Trophoblast cell (in vitro differentiated cells and primary cell): ENCODE measurements at regions not wholly inside any gene's neighbourhood (a gene's known extent, or its start where the extent isn't known, plus 50 kb on each side); places are given as distances from the start of the nearest gene placed in this dataset.
"Not testable (repeated sequence)": the region's sequence is repeated elsewhere in the genome, so short reads cannot be mapped to it uniquely, and the experiment has no call there.

ENCODE experiments used
- DNase-seq, 2 donors: peaks; one replicate each; pipeline ENCODE4 v3.0.0-alpha.2; 2016
- H2AFZ ChIP-seq: 2 replicates; pipeline ENCODE4 v1.6.1; 2013; ENCODE audit warnings: low read length, moderate library complexity, mild to moderate bottlenecking; ENCODE audit not compliant: insufficient read depth, poor library complexity
- H2AK5ac ChIP-seq: 2 replicates; pipeline ENCODE4 v1.6.1; 2013; ENCODE audit warnings: mild to moderate bottlenecking, low read length
- H2BK120ac ChIP-seq: 2 replicates; pipeline ENCODE4 v1.6.1; 2013; ENCODE audit warnings: low read length, mild to moderate bottlenecking, moderate library complexity; ENCODE audit not compliant: insufficient read depth, poor library complexity
- H2BK12ac ChIP-seq: 2 replicates; pipeline ENCODE4 v1.6.1; 2013; ENCODE audit warnings: mild to moderate bottlenecking, low read length, moderate library complexity
- H2BK5ac ChIP-seq: 2 replicates; pipeline ENCODE4 v1.6.1; 2013; ENCODE audit warnings: low read length, low read depth, moderate library complexity, mild to moderate bottlenecking; ENCODE audit not compliant: poor library complexity
- H3K14ac ChIP-seq: 2 replicates; pipeline ENCODE4 v1.6.1; 2013; ENCODE audit warnings: mild to moderate bottlenecking, low read length
- H3K18ac ChIP-seq: 2 replicates; pipeline ENCODE4 v1.6.1; 2013; ENCODE audit warnings: mild to moderate bottlenecking, low read length
- H3K23ac ChIP-seq: 2 replicates; pipeline ENCODE4 v1.6.1; 2013; ENCODE audit warnings: low read length
- H3K27ac ChIP-seq: 2 replicates; pipeline ENCODE4 v1.5.1; 2013; ENCODE audit warnings: low read depth, mild to moderate bottlenecking, inconsistent platforms, low read length, moderate library complexity
- H3K27me3 ChIP-seq: 2 replicates; pipeline ENCODE4 v1.6.1; 2013; ENCODE audit warnings: inconsistent platforms, mild to moderate bottlenecking, low read length, moderate library complexity; ENCODE audit not compliant: insufficient read depth
- H3K36me3 ChIP-seq, 2 experiments: 1 replicate in 1 of 2; 2 replicates in 1 of 2; pipeline ENCODE4 v1.6.1; 2013; ENCODE audit warnings: low read length in 2 of 2, mild to moderate bottlenecking in 2 of 2, moderate library complexity in 1 of 2; ENCODE audit not compliant: insufficient read depth in 2 of 2, control insufficient read depth in 1 of 2
- H3K4ac ChIP-seq: 2 replicates; pipeline ENCODE4 v1.6.1; 2013; ENCODE audit warnings: low read depth, mild to moderate bottlenecking, low read length, moderate library complexity
- H3K4me1 ChIP-seq, 2 experiments: 1 replicate in 1 of 2; 2 replicates in 1 of 2; pipeline ENCODE4 v1.6.1; 2013; ENCODE audit warnings: low read length in 2 of 2, mild to moderate bottlenecking in 2 of 2, moderate library complexity in 1 of 2; ENCODE audit not compliant: insufficient read depth in 2 of 2, control insufficient read depth in 1 of 2
- H3K4me2 ChIP-seq: 2 replicates; pipeline ENCODE4 v1.6.1; 2013; ENCODE audit warnings: inconsistent platforms, mild to moderate bottlenecking, low read length, moderate library complexity
- H3K4me3 ChIP-seq: 2 replicates; pipeline ENCODE4 v1.5.1; 2013; ENCODE audit warnings: mild to moderate bottlenecking, low read depth, low read length, inconsistent platforms
- H3K79me1 ChIP-seq: one replicate; pipeline ENCODE4 v1.6.1; 2013; ENCODE audit warnings: low read length
- H3K79me2 ChIP-seq: 2 replicates; pipeline ENCODE4 v1.6.1; 2013; ENCODE audit warnings: low read length, mild to moderate bottlenecking; ENCODE audit not compliant: control insufficient read depth, insufficient read depth, poor library complexity
- H3K9ac ChIP-seq: 2 replicates; pipeline ENCODE4 v1.6.1; 2013; ENCODE audit warnings: mild to moderate bottlenecking, low read length
- H3K9me3 ChIP-seq: 2 replicates; pipeline ENCODE4 v1.6.1; 2013; ENCODE audit warnings: low read depth, mild to moderate bottlenecking, control low read depth, inconsistent platforms, low read length; ENCODE audit not compliant: insufficient read depth
- H4K12ac ChIP-seq: 2 replicates; pipeline ENCODE4 v1.6.1; 2013; ENCODE audit warnings: low read depth, mild to moderate bottlenecking, low read length, moderate library complexity
- H4K8ac ChIP-seq: 2 replicates; pipeline ENCODE4 v1.6.1; 2013; ENCODE audit warnings: low read depth, mild to moderate bottlenecking, low read length, moderate library complexity
- H4K91ac ChIP-seq: one replicate; pipeline ENCODE4 v1.6.1; 2013; ENCODE audit warnings: low read depth, mild to moderate bottlenecking, low read length, moderate library complexity
- WGBS: extraction: QIAGEN DNeasy Blood & Tissue Kit; methylation state at CpG from one replicate; pipeline ENCODE4 v1.1.7; 2013; ENCODE audit warnings: missing lambda C conversion rate; ENCODE audit not compliant: insufficient read length, insufficient coverage; ENCODE audit errors: extremely low coverage; 5-methylcytosine and 5-hydroxymethylcytosine counted together

DNA sequence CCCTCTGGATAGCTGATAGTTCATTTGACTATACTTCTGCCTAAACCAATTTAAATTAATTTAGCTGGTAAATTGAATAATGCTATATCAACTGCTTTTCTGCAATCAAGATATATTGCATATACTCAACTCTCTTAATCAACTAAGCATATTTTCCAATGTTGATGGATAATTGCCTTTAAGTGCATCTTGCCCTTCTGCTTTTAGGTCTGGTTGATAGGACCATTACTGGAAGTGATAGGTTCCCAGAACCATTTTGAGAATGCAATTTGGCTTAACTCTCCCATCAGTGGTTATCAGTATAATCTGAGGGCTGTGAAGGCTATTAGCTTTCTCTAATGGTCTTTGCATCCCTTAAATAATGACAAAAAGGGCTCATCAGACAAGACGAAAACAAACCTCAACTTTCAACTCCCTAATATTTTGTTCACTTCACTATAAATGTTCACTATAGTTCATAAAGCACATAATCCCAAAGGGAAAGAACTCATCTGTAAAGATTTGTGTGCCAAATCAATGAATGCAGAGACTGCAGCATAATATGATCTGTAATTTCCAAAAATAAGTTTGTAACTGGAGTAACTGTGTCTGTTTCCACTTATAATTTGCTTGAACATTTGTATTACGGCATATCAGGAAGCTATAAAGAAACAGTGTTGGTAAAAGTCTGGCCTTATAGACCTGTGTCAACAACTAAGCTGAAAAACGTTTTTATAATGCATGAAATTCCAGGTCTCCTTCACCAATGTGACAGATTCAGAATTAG, 273.6 kb downstream of the FBXO8 start:
- Histone ChIP-seq H3K9ac (no peak overlapping the region), H3K14ac (no peak overlapping the region), H3K27ac (no peak overlapping the region), H3K4me3 (no peak overlapping the region), H2AFZ (no peak overlapping the region), H4K8ac (no peak overlapping the region), H4K12ac (no peak overlapping the region), H2BK12ac (no peak overlapping the region), H3K27me3 (no peaks in the 10 kb centered on the region), H3K36me3 (no peaks in the 10 kb centered on the region), H3K79me1 (no peaks in the 10 kb centered on the region), H3K18ac (no peak overlapping the region), H3K23ac (no peak overlapping the region), H3K9me3 (no peaks in the 10 kb centered on the region), H3K4me1 (no peaks in the 10 kb centered on the region), H4K91ac (no peak overlapping the region), H2BK120ac (no peak overlapping the region), H2BK5ac (no peak overlapping the region), H3K4ac (no peak overlapping the region), H3K79me2 (no peaks in the 10 kb centered on the region), H2AK5ac (no peak overlapping the region), H3K4me2 (no peak overlapping the region)
- peak in 1 of 2 donors; percentile 43 for DNase-seq
- WGBS = no CpG with 5 or more reads among the region's 3 CpGs

DNA sequence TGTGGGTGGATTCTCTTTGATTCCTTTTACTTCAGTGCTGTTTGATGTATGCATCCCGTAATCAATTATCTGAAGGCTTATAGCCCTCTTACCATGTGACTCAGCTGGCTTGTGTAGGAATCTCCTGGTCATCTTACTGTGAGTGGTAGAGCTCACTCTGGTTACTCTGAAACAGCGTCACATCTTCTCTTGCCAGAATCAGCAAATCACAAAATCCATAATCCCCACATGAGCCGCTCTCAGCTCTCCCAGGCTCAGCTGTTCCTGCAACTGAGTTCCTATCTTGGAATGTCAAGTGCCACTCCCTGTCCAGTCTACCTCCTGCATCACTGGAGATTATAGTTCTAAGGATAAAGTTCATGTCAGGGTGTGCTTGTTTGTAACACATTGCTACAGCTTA, 278.0 kb downstream of the FBXO8 start:
- Histone ChIP-seq H2AFZ (no peak overlapping the region), H3K9me3 (no peaks in the 10 kb centered on the region), H3K4ac (no peak overlapping the region), H2BK12ac (no peak overlapping the region), H3K23ac (no peak overlapping the region), H2BK5ac (no peak overlapping the region), H4K91ac (no peak overlapping the region), H3K36me3 (no peaks in the 10 kb centered on the region), H3K27me3 (no peaks in the 10 kb centered on the region), H3K79me1 (no peaks in the 10 kb centered on the region), H3K4me2 (no peak overlapping the region), H4K8ac (no peak overlapping the region), H3K18ac (no peak overlapping the region), H3K4me1 (no peaks in the 10 kb centered on the region), H2BK120ac (no peak overlapping the region), H3K4me3 (no peak overlapping the region), H3K9ac (no peak overlapping the region), H3K79me2 (no peaks in the 10 kb centered on the region), H3K14ac (no peak overlapping the region), H4K12ac (no peak overlapping the region), H3K27ac (no peak overlapping the region), H2AK5ac (no peak overlapping the region)
- no CpG with 5 or more reads among the region's 3 CpGs for WGBS
- peak; percentile 43 to 44 for DNase-seq

DNA sequence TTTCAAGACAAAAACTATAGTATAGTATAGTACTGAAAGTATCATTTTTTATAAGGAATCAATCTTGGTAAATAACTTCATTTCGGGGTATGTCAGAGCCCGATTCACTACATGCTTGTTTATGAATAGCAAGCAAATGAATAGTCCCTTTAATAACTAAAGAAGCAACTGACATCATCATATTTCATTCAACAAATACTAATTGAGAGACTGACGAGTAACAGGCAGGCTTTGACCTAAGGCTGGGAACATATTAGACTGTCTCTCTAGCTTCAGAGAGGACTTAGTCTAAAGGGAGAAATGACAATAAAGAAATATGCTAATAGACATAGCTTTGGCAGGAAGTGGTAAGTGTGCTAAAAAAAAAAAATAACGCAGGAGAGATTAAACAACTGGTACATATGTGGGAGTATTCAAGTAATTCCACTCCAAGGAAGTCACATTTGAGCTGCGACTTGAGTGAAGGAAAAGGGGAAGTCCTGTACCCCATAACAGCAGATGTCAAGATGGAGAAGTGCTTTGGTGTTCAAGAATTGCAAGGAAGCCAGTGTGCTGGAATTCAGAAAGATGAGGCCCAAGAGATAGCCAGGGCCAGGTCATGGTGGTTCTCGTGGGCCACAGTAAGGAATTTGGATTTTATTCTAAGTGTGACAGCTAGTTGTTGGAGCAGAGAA, 284.9 kb downstream of the FBXO8 start:
- Histone ChIP-seq H3K27me3 (no peaks in the 10 kb centered on the region), H3K36me3 (no peaks in the 10 kb centered on the region), H3K14ac (no peak overlapping the region), H3K4me1 (no peaks in the 10 kb centered on the region), H3K79me2 (no peaks in the 10 kb centered on the region), H4K91ac (no peak overlapping the region), H2BK120ac (no peak overlapping the region), H3K4me3 (no peak overlapping the region), H3K23ac (no peak overlapping the region), H3K27ac (no peak overlapping the region), H2BK12ac (no peak overlapping the region), H2AFZ (no peak overlapping the region), H3K9ac (no peak overlapping the region), H2BK5ac (no peak overlapping the region), H4K8ac (no peak overlapping the region), H3K9me3 (no peaks in the 10 kb centered on the region), H2AK5ac (no peak overlapping the region), H3K79me1 (no peaks in the 10 kb centered on the region), H4K12ac (no peak overlapping the region), H3K4ac (no peak overlapping the region), H3K18ac (no peak overlapping the region), H3K4me2 (no peak overlapping the region)
- WGBS = no CpG with 5 or more reads among the region's 6 CpGs
- DNase-seq = no peak

DNA sequence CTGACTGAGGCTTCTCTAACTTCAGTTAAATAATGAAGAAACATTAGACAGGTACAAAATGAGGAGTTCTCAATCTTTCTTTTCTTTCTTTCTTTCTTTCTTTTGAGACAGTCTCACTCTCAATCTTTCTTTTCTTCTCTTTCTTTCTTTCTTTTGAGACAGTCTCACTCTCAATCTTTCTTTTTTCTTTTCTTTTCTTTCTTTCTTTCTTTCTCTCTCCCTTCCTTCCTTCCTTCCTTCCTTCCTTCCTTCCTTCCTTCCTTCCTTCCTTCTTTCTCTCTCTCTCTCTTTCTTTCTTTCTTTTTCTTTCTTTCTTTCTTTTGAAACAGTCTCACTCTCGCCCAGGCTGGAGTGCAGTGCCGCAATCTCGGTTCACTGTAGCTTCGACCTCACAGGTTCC, 287.7 kb downstream of the FBXO8 start:
- H2BK120ac ChIP-seq, H3K27me3 ChIP-seq, H3K9ac ChIP-seq, H3K4me2 ChIP-seq, H3K27ac ChIP-seq, H4K91ac ChIP-seq, H3K4me3 ChIP-seq, H3K23ac ChIP-seq, H4K12ac ChIP-seq, H2BK12ac ChIP-seq, H2BK5ac ChIP-seq, H3K18ac ChIP-seq, DNase-seq, H3K14ac ChIP-seq, H2AK5ac ChIP-seq, H4K8ac ChIP-seq, H3K4me1 ChIP-seq, H3K36me3 ChIP-seq, H3K4ac ChIP-seq, H2AFZ ChIP-seq, H3K79me1 ChIP-seq, H3K79me2 ChIP-seq, H3K9me3 ChIP-seq: not testable (repeated sequence)
- WGBS = no CpG with 5 or more reads among the region's 4 CpGs
